ENCODE measurements at regions not wholly inside any gene's neighbourhood (a gene's known extent, or its start where the extent isn't known, plus 50 kb on each side); places are given as distances from the start of the nearest gene placed in this dataset.
A peak's percentile ranks its signal among the peaks of the same experiment; 100 is the strongest.

DNA sequence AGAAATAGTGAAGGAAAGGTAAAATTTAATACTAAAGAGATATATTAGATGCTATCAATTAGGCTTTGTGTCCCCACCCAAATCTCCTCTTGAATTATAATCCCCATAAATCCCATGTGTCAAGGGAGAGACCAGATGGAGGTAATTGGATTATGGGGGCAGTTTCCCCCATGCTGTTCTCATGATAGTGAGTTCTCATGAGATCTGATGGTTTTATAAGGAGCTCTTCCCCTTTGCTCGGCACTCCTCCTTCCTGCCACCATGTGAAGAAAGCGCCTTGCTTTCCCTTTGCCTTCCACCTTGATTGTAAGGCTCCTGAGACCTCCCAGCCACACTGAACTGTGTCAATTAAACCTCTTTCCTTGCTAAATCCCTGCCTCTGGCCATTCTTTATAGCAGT, 697.0 kb upstream of the RGMB start:
- Histone ChIP-seq H4K12ac (ENCODE audit: low read depth, low read length) (no peak overlapping the region), H3K4me3 (ENCODE audit: low read depth, low read length) (no peak overlapping the region), H3K4me1 (ENCODE audit: control insufficient read depth in 1 of 2, insufficient read depth in 2 of 2, low read length in 2 of 2) (no peaks in the 10 kb centered on the region), H3K9me3 (ENCODE audit: insufficient read depth, low read depth, low read length) (no peaks in the 10 kb centered on the region), H4K91ac (ENCODE audit: low read depth, low read length) (no peak overlapping the region), H3K4me2 (ENCODE audit: low read length) (no peak overlapping the region), H3K79me2 (ENCODE audit: control insufficient read depth, insufficient read depth, low read length, poor library complexity) (no peaks in the 10 kb centered on the region), H3K23ac (ENCODE audit: low read length) (no peak overlapping the region), H2BK5ac (ENCODE audit: low read depth, low read length, poor library complexity) (no peak overlapping the region), H3K9ac (ENCODE audit: low read length) (no peak overlapping the region), H3K14ac (ENCODE audit: low read length) (no peak overlapping the region), H2AFZ (ENCODE audit: insufficient read depth, low read length, poor library complexity) (no peak overlapping the region), H2BK120ac (ENCODE audit: insufficient read depth, low read length, poor library complexity) (no peak overlapping the region), H3K36me3 (ENCODE audit: control insufficient read depth in 1 of 2, insufficient read depth in 2 of 2, low read length in 2 of 2) (no peaks in the 10 kb centered on the region), H4K8ac (ENCODE audit: low read depth, low read length) (no peak overlapping the region), H3K27ac (ENCODE audit: low read depth, low read length) (no peak overlapping the region), H2AK5ac (ENCODE audit: low read length) (no peak overlapping the region), H3K18ac (ENCODE audit: low read length) (no peak overlapping the region), H3K27me3 (ENCODE audit: insufficient read depth, low read length) (no peaks in the 10 kb centered on the region), H2BK12ac (ENCODE audit: low read length) (no peak overlapping the region), H3K4ac (ENCODE audit: low read depth, low read length) (no peak overlapping the region), H3K79me1 (ENCODE audit: low read length) (no peaks in the 10 kb centered on the region)
- WGBS (ENCODE audit: extremely low coverage, insufficient coverage, insufficient read length): no CpG with 5 or more reads among the region's 2 CpGs
- no peak for DNase-seq

DNA sequence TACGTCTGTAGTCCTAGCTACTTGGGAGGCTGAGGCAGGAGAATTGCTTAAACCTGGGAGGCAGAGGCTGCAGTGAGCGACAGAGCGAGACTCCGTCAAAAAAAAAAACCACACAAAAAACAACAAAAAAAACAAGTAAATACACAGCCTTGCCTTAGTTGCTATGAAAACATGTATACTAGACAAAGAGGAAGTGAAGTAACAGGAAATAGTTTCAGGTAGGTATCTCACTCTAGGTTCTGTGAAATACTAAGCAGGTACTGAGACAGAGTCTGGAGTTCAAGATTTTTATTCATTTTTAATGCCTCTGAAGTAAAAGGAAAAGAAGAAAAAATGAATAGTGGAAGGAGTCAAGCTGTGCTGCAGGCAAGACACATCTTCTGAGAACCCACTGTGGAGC, 687.9 kb upstream of the RGMB start:
- Histone ChIP-seq H3K79me2 (ENCODE audit: control insufficient read depth, insufficient read depth, low read length, poor library complexity) (no peaks in the 10 kb centered on the region), H2BK120ac (ENCODE audit: insufficient read depth, low read length, poor library complexity) (no peak overlapping the region), H3K4me3 (ENCODE audit: low read depth, low read length) (no peak overlapping the region), H2BK5ac (ENCODE audit: low read depth, low read length, poor library complexity) (no peak overlapping the region), H3K18ac (ENCODE audit: low read length) (no peak overlapping the region), H2AK5ac (ENCODE audit: low read length) (no peak overlapping the region), H4K91ac (ENCODE audit: low read depth, low read length) (no peak overlapping the region), H4K12ac (ENCODE audit: low read depth, low read length) (no peak overlapping the region), H3K23ac (ENCODE audit: low read length) (no peak overlapping the region), H3K9ac (ENCODE audit: low read length) (no peak overlapping the region), H3K79me1 (ENCODE audit: low read length) (no peaks in the 10 kb centered on the region), H3K4me1 (ENCODE audit: control insufficient read depth in 1 of 2, insufficient read depth in 2 of 2, low read length in 2 of 2) (no peaks in the 10 kb centered on the region), H3K4ac (ENCODE audit: low read depth, low read length) (no peak overlapping the region), H3K4me2 (ENCODE audit: low read length) (no peak overlapping the region), H2BK12ac (ENCODE audit: low read length) (no peak overlapping the region), H2AFZ (ENCODE audit: insufficient read depth, low read length, poor library complexity) (no peak overlapping the region), H3K14ac (ENCODE audit: low read length) (no peak overlapping the region), H3K27me3 (ENCODE audit: insufficient read depth, low read length) (no peaks in the 10 kb centered on the region), H3K9me3 (ENCODE audit: insufficient read depth, low read depth, low read length) (no peaks in the 10 kb centered on the region), H3K36me3 (ENCODE audit: control insufficient read depth in 1 of 2, insufficient read depth in 2 of 2, low read length in 2 of 2) (no peaks in the 10 kb centered on the region), H3K27ac (ENCODE audit: low read depth, low read length) (no peak overlapping the region), H4K8ac (ENCODE audit: low read depth, low read length) (no peak overlapping the region)
- DNase-seq: no peak
- WGBS (ENCODE audit: extremely low coverage, insufficient coverage, insufficient read length): no CpG with 5 or more reads among the region's 4 CpGs

DNA sequence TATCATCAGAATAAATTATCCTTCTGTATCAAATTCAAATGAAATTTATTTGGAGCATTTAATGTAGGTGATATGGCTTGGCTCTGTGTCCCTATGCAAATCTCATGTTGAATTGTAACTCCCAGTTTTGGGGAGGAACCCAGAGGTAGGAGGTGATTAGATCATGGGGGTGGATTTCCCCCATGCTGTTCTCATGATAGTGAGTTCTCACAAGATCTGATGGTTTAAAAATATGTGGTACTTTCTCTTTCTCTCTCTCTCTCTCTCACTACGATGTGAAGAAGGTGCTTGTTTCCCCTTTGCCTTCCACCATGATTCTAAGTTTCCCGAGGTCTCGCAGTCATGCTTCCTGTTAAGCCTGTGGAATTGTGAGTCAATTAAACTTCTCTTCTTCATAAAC, 678.4 kb upstream of the RGMB start:
- H3K79me2 ChIP-seq (ENCODE audit: control insufficient read depth, insufficient read depth, low read length, poor library complexity): no peaks in the 10 kb centered on the region
- no CpG with 5 or more reads among the region's 3 CpGs for WGBS (ENCODE audit: extremely low coverage, insufficient coverage, insufficient read length)
- H3K27me3 ChIP-seq (ENCODE audit: insufficient read depth, low read length): no peaks in the 10 kb centered on the region
- no peak overlapping the region for H4K12ac ChIP-seq (ENCODE audit: low read depth, low read length)
- no peak overlapping the region for H3K4me2 ChIP-seq (ENCODE audit: low read length)
- H3K9me3 ChIP-seq (ENCODE audit: insufficient read depth, low read depth, low read length): no peaks in the 10 kb centered on the region
- no peaks in the 10 kb centered on the region for H3K79me1 ChIP-seq (ENCODE audit: low read length)
- H3K4me1 ChIP-seq (ENCODE audit: control insufficient read depth in 1 of 2, insufficient read depth in 2 of 2, low read length in 2 of 2): no peaks in the 10 kb centered on the region
- no peak overlapping the region for H3K27ac ChIP-seq (ENCODE audit: low read depth, low read length)
- H3K18ac ChIP-seq (ENCODE audit: low read length): no peak overlapping the region
- H2AFZ ChIP-seq (ENCODE audit: insufficient read depth, low read length, poor library complexity): no peak overlapping the region
- H3K4me3 ChIP-seq (ENCODE audit: low read depth, low read length): no peak overlapping the region
- no peak overlapping the region for H3K9ac ChIP-seq (ENCODE audit: low read length)
- H2BK120ac ChIP-seq (ENCODE audit: insufficient read depth, low read length, poor library complexity): no peak overlapping the region
- no peak overlapping the region for H3K14ac ChIP-seq (ENCODE audit: low read length)
- H2AK5ac ChIP-seq (ENCODE audit: low read length): no peak overlapping the region
- no peak overlapping the region for H3K4ac ChIP-seq (ENCODE audit: low read depth, low read length)
- H4K91ac ChIP-seq (ENCODE audit: low read depth, low read length): no peak overlapping the region
- H3K36me3 ChIP-seq (ENCODE audit: control insufficient read depth in 1 of 2, insufficient read depth in 2 of 2, low read length in 2 of 2): no peaks in the 10 kb centered on the region
- no peak for DNase-seq
- no peak overlapping the region for H3K23ac ChIP-seq (ENCODE audit: low read length)
- H2BK12ac ChIP-seq (ENCODE audit: low read length): no peak overlapping the region
- no peak overlapping the region for H4K8ac ChIP-seq (ENCODE audit: low read depth, low read length)
- no peak overlapping the region for H2BK5ac ChIP-seq (ENCODE audit: low read depth, low read length, poor library complexity)

DNA sequence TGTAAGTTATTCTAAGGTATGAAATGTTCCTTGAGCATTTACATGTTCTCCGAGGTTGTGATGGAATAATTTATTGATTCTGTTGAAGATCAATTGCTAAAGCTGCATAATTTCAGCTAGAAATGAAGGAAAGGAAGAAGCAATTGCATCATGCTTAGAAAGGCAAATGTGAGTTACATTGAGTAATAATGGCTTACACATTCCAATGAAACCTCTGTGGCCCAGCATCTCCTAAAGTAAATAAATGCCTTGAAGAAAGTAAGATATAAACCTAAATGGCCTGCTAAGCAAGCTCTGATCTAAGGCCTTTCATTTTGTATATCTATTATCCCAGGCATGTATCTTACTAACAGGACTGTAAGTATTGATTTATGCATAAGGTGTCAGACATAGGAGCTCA, 677.3 kb upstream of the RGMB start:
- H4K91ac ChIP-seq (ENCODE audit: low read depth, low read length): no peak overlapping the region
- no peaks in the 10 kb centered on the region for H3K4me1 ChIP-seq (ENCODE audit: control insufficient read depth in 1 of 2, insufficient read depth in 2 of 2, low read length in 2 of 2)
- no peaks in the 10 kb centered on the region for H3K79me2 ChIP-seq (ENCODE audit: control insufficient read depth, insufficient read depth, low read length, poor library complexity)
- no peak overlapping the region for H3K4me2 ChIP-seq (ENCODE audit: low read length)
- no peak overlapping the region for H3K14ac ChIP-seq (ENCODE audit: low read length)
- H2BK5ac ChIP-seq (ENCODE audit: low read depth, low read length, poor library complexity): no peak overlapping the region
- no peak overlapping the region for H2BK120ac ChIP-seq (ENCODE audit: insufficient read depth, low read length, poor library complexity)
- H3K4me3 ChIP-seq (ENCODE audit: low read depth, low read length): no peak overlapping the region
- no peak overlapping the region for H2AK5ac ChIP-seq (ENCODE audit: low read length)
- H3K27ac ChIP-seq (ENCODE audit: low read depth, low read length): no peak overlapping the region
- no peaks in the 10 kb centered on the region for H3K9me3 ChIP-seq (ENCODE audit: insufficient read depth, low read depth, low read length)
- H3K23ac ChIP-seq (ENCODE audit: low read length): no peak overlapping the region
- no peaks in the 10 kb centered on the region for H3K36me3 ChIP-seq (ENCODE audit: control insufficient read depth in 1 of 2, insufficient read depth in 2 of 2, low read length in 2 of 2)
- H4K12ac ChIP-seq (ENCODE audit: low read depth, low read length): no peak overlapping the region
- H4K8ac ChIP-seq (ENCODE audit: low read depth, low read length): no peak overlapping the region
- no peaks in the 10 kb centered on the region for H3K79me1 ChIP-seq (ENCODE audit: low read length)
- no peak overlapping the region for H3K18ac ChIP-seq (ENCODE audit: low read length)
- peak in 1 of 2 donors; percentile 8 for DNase-seq
- H3K9ac ChIP-seq (ENCODE audit: low read length): no peak overlapping the region
- H3K27me3 ChIP-seq (ENCODE audit: insufficient read depth, low read length): no peaks in the 10 kb centered on the region
- no CpG with 5 or more reads among the region's 1 CpG for WGBS (ENCODE audit: extremely low coverage, insufficient coverage, insufficient read length)
- H2AFZ ChIP-seq (ENCODE audit: insufficient read depth, low read length, poor library complexity): no peak overlapping the region
- H3K4ac ChIP-seq (ENCODE audit: low read depth, low read length): no peak overlapping the region
- H2BK12ac ChIP-seq (ENCODE audit: low read length): no peak overlapping the region
